ENCODE measurements at regions not wholly inside any gene's neighbourhood (a gene's known extent, or its start where the extent isn't known, plus 50 kb on each side); places are given as distances from the start of the nearest gene placed in this dataset.

DNA sequence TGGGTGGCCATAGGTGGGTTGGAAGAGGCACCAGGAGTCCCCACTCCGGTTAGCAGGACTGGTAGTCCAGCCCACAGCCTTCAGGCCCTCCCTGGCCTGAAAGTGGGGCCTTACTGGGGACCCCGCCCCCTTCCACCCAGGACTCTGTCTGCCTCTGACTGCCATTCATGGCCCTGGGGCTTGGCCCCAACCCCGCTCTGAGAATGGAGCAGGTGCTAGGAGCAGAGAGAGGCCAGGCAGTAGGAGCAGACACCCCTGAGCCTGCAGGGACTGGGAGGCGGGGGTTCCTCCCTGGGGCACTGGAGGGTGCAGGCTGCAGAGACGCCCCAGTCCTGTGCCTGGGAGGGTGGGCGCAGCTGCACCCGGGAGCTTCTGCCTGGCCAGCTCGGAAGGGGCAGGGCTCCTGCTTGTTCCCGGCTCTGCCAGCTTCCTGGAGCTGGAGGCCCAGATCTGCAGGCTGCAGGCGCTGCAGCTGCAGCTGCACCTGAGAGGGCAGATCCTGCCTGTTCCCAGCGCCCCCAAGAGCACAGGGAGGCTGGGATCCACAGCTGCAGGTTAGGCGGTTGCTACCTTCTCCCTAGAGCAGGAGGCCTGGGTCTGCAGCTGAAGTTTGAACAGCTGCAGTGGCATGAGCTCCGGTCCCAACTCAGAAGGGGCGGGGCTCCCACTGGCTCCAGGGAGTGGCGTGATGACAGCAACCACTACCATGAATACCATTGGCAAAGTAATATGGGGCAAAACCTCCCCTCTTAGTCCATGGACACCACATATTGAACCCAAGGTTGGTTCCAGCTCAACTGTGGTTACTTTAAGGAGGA, 194.7 kb downstream of the SQOR start:
- no peak overlapping the region for H3K4me3 ChIP-seq (ENCODE audit: low read depth, low read length)
- TF ChIP-seq, protein P1, sequence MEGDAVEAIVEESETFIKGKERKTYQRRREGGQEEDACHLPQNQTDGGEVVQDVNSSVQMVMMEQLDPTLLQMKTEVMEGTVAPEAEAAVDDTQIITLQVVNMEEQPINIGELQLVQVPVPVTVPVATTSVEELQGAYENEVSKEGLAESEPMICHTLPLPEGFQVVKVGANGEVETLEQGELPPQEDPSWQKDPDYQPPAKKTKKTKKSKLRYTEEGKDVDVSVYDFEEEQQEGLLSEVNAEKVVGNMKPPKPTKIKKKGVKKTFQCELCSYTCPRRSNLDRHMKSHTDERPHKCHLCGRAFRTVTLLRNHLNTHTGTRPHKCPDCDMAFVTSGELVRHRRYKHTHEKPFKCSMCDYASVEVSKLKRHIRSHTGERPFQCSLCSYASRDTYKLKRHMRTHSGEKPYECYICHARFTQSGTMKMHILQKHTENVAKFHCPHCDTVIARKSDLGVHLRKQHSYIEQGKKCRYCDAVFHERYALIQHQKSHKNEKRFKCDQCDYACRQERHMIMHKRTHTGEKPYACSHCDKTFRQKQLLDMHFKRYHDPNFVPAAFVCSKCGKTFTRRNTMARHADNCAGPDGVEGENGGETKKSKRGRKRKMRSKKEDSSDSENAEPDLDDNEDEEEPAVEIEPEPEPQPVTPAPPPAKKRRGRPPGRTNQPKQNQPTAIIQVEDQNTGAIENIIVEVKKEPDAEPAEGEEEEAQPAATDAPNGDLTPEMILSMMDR (IDR thresholded peaks at IDR 0.05; ENCODE audit: low read depth, low read length) = no peak

DNA sequence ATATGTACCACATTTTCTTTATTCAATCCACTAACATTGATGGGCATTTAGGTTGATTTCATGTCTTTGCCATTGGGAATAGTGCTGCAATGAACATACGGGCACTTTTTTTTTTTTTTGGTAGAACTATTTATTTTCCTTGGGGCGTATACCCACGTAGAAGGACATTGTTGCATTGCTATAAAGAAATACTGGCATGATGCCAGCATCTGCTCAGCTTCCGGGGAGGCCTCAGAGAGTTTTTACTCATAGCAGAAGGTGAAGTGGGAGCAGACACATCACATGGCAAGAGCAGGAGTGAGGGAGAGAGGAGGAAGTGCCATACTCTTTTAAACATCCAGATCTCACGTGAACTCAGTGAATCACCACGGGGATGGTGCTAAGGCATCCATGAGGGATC, 197.0 kb downstream of the SQOR start:
- TF ChIP-seq, protein P1 (IDR thresholded peaks at IDR 0.05; ENCODE audit: low read depth, low read length) = no peak
- no peak overlapping the region for H3K4me3 ChIP-seq (ENCODE audit: low read depth, low read length)

DNA sequence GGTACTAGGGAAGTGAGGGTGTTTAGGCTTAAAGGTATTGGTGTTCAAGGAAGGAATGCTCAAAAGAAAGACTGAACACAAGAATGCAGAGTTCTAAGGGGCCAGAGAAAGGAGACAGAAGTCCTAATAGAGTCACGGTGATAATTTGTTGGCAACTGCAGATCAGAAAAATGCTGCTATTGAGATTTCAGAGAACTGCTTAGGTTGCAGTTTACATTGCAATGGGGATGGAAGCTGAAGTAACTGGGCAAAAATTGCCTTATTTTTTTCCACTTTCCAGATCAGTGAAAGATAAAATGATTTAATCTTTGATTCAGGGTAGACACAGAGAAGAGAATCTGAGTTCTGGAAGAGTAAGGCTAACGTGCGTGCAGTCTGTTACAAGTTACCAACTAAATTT, 199.8 kb downstream of the SQOR start:
- no peak overlapping the region for H3K4me3 ChIP-seq (ENCODE audit: low read depth, low read length)
- TF ChIP-seq, protein P1 (IDR thresholded peaks at IDR 0.05; ENCODE audit: low read depth, low read length) = no peak

DNA sequence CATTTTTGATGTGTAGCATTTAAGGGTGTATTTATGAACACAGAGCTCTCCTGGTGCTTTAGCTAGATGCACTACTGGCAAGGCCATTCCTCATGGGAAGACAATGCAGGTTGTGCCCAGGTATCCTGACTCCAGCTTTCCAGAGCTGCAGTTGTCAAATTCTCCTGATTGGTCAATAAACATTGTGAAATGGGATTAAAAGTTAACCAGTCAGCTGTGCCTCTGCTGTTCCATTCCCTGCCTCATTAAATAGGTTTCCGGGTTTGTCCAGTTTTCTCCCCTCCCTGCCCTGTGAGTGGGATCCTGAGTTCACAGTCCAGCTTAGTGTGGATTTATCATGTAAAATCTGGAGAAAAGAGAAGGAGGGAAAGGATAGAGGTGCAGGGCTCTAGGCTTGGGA, 207.3 kb downstream of the SQOR start:
- TF ChIP-seq, protein P1 (IDR thresholded peaks at IDR 0.05; ENCODE audit: low read depth, low read length) = no peak
- no peak overlapping the region for H3K4me3 ChIP-seq (ENCODE audit: low read depth, low read length)

DNA sequence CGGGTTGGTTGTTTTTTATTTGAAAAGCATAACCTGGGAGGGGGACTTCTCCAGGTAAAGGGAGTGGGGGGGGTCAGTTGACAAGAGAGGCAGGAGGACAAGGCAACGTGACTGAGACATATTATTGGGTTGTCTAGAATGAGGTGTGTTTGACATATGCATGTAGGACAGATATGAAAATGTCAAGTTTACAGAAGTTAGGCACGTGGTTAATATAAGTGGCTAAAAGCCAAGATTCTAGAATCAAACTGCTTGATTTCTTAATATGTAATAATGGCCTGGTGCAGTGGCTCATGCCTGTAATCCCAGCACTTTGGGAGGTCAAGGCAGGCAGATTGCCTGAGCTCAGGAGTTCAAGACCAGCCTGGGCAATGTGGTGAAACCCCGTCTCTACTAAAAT, 212.8 kb downstream of the SQOR start:
- no peak overlapping the region for H3K4me3 ChIP-seq (ENCODE audit: low read depth, low read length)
- TF ChIP-seq, protein P1 (IDR thresholded peaks at IDR 0.05; ENCODE audit: low read depth, low read length) = no peak

DNA sequence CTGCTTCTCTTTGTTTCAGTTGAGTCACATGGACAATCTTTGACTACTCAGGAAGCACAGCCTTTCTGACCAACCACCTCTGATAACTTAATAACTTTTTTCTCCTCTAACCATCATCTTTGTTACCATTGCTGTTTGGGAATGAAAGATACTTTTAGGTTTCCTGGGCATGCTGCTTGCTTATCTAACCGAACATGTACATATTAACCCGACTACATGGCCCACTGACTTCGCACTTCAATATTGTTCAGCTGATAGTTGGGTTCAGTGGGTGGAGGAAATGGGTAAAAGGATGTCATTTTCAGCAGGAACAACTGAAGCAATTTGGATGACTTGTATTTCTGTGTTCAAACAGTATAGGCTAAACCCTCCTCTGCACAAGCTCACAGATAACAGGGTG, 214.3 kb downstream of the SQOR start:
- TF ChIP-seq, protein P1 (IDR thresholded peaks at IDR 0.05; ENCODE audit: low read depth, low read length) = no peak
- H3K4me3 ChIP-seq (ENCODE audit: low read depth, low read length) = no peak overlapping the region

DNA sequence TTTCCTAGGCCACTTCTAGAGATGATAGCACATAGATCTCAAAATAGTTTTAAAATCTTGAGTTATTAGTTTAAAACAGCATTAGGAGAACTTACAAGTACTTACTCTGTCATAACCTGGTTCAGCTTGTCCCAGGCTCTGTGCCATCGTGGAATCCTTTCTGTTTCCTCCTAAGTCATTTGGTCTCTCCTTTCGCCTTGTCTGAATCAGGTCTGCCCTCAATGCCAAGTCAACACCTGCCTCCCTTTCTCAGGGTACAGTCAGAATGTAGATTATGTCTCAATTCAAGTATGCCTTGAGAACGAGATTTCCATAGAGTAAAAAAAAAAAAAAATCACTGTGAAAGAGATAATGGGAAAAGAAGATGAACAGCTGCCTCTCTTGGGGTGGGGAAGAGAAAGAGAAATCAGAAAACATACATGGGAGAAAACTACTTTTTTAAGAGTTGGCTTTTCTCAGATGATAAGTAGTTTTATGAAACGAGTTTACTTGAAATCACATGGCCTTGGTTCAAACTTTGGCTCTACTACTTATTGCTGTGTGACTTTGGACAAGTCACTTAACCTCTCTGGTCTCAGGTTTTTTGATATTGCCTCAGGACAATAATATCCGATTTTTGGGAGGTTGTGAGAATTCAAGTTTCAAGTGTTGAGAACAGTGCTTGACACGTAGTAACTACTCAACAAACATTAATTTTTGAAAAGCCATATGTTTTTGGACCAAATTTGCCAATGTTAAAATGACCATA, 219.8 kb downstream of the SQOR start:
- TF ChIP-seq, protein P1 (IDR thresholded peaks at IDR 0.05; ENCODE audit: low read depth, low read length) = no peak
- H3K4me3 ChIP-seq (ENCODE audit: low read depth, low read length) = no peak overlapping the region

Measured in WI38 (cell line).